ENCODE measurements at regions not wholly inside any gene's neighbourhood (a gene's known extent, or its start where the extent isn't known, plus 50 kb on each side); places are given as distances from the start of the nearest gene placed in this dataset.
A peak's percentile ranks its signal among the peaks of the same experiment; 100 is the strongest.

DNA sequence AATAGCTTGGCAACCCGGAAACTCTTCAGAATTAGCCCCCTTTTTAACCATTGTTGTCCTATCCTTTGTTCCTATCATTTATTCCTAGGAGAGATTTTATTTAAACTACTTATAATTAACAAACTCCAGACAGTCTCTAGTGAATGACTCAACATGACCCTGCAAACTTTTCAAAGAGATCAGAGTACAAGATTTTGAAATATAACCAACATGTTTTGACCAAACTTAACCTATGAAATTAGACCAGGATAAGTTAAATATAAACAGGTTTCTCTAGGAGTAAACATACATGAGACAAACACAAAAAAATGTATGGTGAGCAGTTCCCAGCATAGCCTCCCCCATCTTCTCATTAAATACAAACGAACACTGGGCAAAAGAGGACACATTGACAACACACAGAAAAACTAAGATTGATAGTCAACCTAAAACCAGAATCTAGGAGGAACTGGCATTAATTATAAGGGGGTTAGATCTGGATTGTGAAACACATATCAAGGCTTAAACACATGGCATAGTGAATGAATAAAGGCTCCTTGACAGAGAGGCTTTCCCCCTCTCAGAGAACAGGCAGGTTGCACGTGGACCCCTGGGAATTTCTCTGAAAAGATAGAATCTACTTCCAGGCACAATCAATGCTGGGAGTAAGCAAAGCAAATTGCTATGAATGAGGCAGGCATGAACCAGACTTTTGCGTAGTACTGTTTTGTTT, 284.1 kb downstream of the IRS1 start:
- DNase-seq = no peak

DNA sequence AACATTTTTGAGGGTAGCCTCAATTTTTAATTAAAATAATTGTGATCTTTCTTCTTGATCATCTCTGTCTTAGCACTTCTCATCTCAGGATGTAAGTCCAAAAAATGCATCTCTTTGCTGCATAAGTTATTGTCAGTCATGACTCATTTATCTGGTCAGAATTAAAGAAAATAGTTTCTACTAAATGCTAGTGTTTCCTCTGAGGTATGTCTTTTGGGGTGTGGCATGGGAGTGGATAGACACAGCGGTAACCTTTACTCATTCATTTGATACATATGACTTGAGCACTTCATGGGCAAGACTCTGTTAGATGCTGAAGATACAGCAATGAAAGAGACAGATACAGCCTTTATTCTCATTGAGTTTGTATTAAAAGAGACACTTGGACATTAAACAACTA, 284.7 kb downstream of the IRS1 start:
- no peak for DNase-seq

GRCh38 chr2:226511311-226511710, 288.3 kb downstream of the IRS1 start:
- no peak for DNase-seq

GRCh38 chr2:226508683-226509082, 290.9 kb downstream of the IRS1 start:
- no peak for DNase-seq

DNA sequence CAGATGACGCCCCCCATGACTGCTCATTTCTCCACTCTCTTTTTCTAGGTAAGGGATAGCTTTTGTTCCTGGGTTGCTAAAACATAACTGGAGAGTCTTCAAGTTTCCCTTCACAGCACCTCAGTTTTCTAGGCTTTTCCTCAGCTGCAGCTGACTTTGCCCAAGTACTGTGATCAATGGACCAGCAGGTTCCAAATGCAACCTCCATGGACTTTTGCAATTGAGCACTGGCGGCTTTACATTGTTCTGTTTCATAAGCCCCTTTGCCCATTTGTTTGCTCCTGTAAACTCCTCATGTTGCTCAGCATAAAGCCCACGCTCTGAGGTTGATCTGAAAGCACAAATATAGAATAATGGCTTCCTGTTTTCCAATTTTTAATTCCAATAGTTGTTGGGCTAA, 291.6 kb downstream of the IRS1 start:
- no peak for DNase-seq

GRCh38 chr2:226497146-226497909, 302.3 kb downstream of the IRS1 start:
- DNase-seq = no peak

DNA sequence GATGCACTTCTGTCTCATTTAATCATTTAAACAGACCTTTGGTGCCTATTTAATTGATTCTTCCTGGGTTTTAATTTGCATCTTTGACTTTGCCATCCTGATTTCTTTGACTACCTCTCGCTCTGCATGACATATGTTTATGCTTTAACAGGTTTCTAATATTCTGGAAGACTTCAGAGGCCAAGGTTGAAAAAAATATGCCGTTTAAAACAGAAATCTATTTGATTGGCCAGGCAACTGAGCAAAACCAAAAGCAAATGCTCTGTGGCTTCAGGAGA, 303.4 kb downstream of the IRS1 start:
- no peak for DNase-seq

- no peak for DNase-seq
Measured at GRCh38 chr2:226495466-226496272, 304.0 kb downstream of the IRS1 start.

GRCh38 chr2:226491112-226491511, 308.5 kb downstream of the IRS1 start:
- no peak for DNase-seq

- peak; percentile 43 for DNase-seq
Measured at GRCh38 chr2:226489775-226490541, 309.7 kb downstream of the IRS1 start.

DNA sequence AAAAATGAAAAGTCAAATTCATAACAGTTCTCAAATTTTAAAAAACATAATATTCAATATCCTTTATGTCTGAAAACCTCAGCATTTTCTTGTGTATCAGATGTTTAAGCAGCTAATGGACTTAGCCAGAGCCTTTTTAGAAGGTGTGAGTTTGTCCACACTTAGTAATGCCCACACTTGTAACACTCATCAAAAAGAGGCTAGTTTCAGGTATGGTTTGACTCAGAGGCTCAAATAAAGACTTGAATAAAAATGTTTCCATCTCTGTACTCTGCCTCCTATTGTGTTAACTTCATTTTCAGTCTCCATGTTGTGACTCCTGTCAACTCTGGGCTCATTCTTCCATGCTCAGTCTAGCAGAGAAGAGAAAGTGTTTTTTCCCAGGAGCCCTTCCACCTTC, 311.6 kb downstream of the IRS1 start:
- no peak for DNase-seq

- DNase-seq = no peak
Measured at GRCh38 chr2:226487573-226487972, 312.0 kb downstream of the IRS1 start.

- DNase-seq = no peak
Measured at GRCh38 chr2:226483745-226484619, 315.6 kb downstream of the IRS1 start.

DNA sequence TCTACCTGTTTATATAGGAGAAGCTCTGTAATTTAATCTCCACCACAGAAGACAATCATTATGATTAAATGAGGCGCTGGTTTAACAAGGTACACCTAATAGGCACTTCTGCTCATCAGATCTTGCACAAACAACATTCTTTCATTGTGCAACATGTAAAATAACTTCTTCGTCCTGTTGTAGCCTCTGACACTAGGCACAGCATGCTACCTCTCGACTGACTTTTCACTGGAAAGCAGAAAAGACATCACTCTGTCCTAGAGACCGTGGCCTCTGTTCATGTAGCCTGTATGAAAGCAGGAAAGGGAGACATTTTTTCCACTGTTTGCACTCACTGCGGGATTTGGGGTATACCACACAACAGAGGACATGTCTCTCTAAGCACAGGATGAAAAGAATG, 316.5 kb downstream of the IRS1 start:
- no peak for DNase-seq

DNA sequence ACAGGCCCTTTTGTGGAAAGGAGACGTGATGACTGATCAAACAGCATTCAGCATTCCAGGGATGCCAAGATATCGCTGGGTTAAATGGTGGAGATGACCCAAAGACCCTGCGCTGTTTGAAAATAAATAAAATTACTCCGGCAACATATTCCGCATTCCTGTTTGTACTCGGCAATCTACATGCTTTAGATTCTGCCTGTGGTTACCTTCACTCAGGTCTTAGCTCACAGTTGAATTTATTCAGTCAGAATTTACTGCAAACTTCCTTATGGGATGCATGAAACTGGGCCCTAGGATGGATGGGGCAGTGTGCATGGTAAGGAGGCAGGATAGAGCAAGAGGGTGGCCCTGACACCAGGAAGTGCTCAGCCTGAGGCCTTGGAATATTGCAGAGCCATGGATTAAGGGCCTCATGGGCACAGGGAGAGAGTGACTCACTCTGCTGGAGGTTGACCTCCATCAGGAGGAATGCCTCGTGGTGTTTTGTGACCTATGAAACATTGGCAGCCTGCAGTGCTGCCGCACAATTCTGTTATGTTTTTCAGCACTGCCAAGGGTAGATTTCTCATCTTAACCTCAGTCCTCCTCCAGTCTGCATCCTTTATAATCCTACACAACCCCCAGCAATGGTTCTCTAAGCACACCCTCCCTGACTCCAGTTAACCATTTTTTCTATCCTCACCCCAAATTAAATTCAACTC, 321.4 kb downstream of the IRS1 start:
- no peak for DNase-seq

GRCh38 chr2:226477221-226478108, 322.2 kb downstream of the IRS1 start:
- no peak for DNase-seq

- no peak for DNase-seq
Measured at GRCh38 chr2:226475650-226476049, 324.0 kb downstream of the IRS1 start.

GRCh38 chr2:226474131-226474530, 325.5 kb downstream of the IRS1 start:
- DNase-seq = no peak

DNA sequence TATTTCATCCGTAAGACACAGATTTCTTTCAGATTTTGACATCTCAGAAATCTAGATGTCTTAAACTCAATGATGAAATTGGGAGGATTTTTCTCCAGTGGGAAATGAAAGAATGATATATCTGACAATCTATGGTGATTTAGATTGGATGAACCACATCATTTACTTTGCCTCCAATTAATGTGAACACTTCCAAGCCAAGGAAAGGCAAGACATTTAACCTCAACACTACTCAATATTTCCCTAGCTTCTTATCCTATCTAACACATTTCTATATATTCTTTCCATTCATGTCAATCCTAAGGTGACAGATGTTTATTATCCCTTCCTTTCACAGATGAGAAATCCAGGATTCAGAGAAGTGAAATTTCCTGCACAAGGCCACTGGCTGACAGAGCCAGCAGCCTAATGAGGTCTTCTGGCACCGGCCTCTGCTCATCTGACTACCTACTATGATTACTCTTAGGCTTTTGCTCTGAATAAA, 327.6 kb downstream of the IRS1 start:
- no peak for DNase-seq

GRCh38 chr2:226467633-226468032, 332.0 kb downstream of the IRS1 start:
- no peak for DNase-seq
